ENCODE measurements at regions not wholly inside any gene's neighbourhood (a gene's known extent, or its start where the extent isn't known, plus 50 kb on each side); places are given as distances from the start of the nearest gene placed in this dataset.
A peak's percentile ranks its signal among the peaks of the same experiment; 100 is the strongest.
"Not testable (repeated sequence)": the region's sequence is repeated elsewhere in the genome, so short reads cannot be mapped to it uniquely, and the experiment has no call there.

DNA sequence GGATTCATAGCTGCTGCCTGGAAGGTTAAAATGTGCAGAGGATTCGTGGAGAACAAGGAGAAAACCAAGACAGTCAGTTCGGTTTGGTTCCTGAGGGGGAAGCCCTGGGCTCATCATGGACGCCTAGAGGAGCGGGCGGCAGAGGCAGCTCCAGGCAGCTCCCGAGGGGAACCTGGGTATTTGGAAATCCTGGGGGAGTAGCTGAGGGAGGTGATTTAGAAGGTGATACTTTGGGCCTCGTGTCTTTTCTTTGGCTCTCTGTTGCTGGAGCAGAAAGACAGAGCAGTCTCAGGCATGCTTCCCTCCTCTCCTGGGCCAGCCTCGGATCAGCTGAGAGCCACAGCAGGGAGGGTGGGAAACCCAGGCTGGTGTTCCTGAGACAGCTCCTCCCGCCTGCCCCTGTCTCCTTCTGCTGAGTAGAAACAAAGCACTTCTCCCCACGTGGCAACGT is 139.5 kb downstream of the DLL1 start:
- H3K27ac ChIP-seq (ENCODE audit: low read depth in 2 of 2, low read length in 1 of 2) = no peak overlapping the region
- H3K4me3 ChIP-seq (ENCODE audit: low read depth in 1 of 2, low read length in 2 of 2) = no peak overlapping the region
- no peaks in the 10 kb centered on the region for H3K9me3 ChIP-seq (ENCODE audit: control insufficient read depth in 2 of 2, insufficient read depth in 1 of 2, low read depth in 1 of 2, low read length in 1 of 2)
- no peaks in the 10 kb centered on the region for H3K36me3 ChIP-seq (ENCODE audit: control insufficient read depth in 2 of 2, insufficient read depth in 2 of 2, low read length in 1 of 2)
- no peaks in the 10 kb centered on the region for H3K27me3 ChIP-seq (ENCODE audit: control insufficient read depth in 1 of 2, insufficient read depth in 2 of 2, low read length in 2 of 2)
- H3K4me1 ChIP-seq (ENCODE audit: control insufficient read depth in 2 of 2, insufficient read depth in 2 of 2, low read length in 1 of 2) = peaks cover 4 to 9% of the 10 kb centered on the region in 2 donors
- WGBS, 2 donors = 67 to 69% methylated on average over 11 of the region's 11 CpGs

GRCh38 chr6:170150590-170150945 is 140.3 kb downstream of the DLL1 start:
- 67 to 75% methylated on average over 7 of the region's 7 CpGs for WGBS, 2 donors
- Histone ChIP-seq H3K27me3 (ENCODE audit: control insufficient read depth in 1 of 2, insufficient read depth in 2 of 2, low read length in 2 of 2) (no peaks in the 10 kb centered on the region), H3K36me3 (ENCODE audit: control insufficient read depth in 2 of 2, insufficient read depth in 2 of 2, low read length in 1 of 2) (peaks cover 0 to 3% of the 10 kb centered on the region in 2 donors), H3K4me1 (ENCODE audit: control insufficient read depth in 2 of 2, insufficient read depth in 2 of 2, low read length in 1 of 2) (peaks cover 4 to 14% of the 10 kb centered on the region in 2 donors), H3K9me3 (ENCODE audit: control insufficient read depth in 2 of 2, insufficient read depth in 1 of 2, low read depth in 1 of 2, low read length in 1 of 2) (peaks cover 0 to 3% of the 10 kb centered on the region in 2 donors), H3K4me3 (ENCODE audit: low read depth in 1 of 2, low read length in 2 of 2) (no peak overlapping the region), H3K27ac (ENCODE audit: low read depth in 2 of 2, low read length in 1 of 2) (no peak overlapping the region)

GRCh38 chr6:170149681-170150589 is 140.9 kb downstream of the DLL1 start:
- Histone ChIP-seq H3K36me3 (ENCODE audit: control insufficient read depth in 2 of 2, insufficient read depth in 2 of 2, low read length in 1 of 2) (peaks cover 0 to 3% of the 10 kb centered on the region in 2 donors), H3K4me1 (ENCODE audit: control insufficient read depth in 2 of 2, insufficient read depth in 2 of 2, low read length in 1 of 2) (peaks cover 4 to 15% of the 10 kb centered on the region in 2 donors), H3K4me3 (ENCODE audit: low read depth in 1 of 2, low read length in 2 of 2) (no peak overlapping the region), H3K9me3 (ENCODE audit: control insufficient read depth in 2 of 2, insufficient read depth in 1 of 2, low read depth in 1 of 2, low read length in 1 of 2) (peaks cover 0 to 3% of the 10 kb centered on the region in 2 donors), H3K27ac (ENCODE audit: low read depth in 2 of 2, low read length in 1 of 2) (no peak overlapping the region), H3K27me3 (ENCODE audit: control insufficient read depth in 1 of 2, insufficient read depth in 2 of 2, low read length in 2 of 2) (no peaks in the 10 kb centered on the region)
- WGBS, 2 donors = 71 to 75% methylated on average over 9 of the region's 9 CpGs

DNA sequence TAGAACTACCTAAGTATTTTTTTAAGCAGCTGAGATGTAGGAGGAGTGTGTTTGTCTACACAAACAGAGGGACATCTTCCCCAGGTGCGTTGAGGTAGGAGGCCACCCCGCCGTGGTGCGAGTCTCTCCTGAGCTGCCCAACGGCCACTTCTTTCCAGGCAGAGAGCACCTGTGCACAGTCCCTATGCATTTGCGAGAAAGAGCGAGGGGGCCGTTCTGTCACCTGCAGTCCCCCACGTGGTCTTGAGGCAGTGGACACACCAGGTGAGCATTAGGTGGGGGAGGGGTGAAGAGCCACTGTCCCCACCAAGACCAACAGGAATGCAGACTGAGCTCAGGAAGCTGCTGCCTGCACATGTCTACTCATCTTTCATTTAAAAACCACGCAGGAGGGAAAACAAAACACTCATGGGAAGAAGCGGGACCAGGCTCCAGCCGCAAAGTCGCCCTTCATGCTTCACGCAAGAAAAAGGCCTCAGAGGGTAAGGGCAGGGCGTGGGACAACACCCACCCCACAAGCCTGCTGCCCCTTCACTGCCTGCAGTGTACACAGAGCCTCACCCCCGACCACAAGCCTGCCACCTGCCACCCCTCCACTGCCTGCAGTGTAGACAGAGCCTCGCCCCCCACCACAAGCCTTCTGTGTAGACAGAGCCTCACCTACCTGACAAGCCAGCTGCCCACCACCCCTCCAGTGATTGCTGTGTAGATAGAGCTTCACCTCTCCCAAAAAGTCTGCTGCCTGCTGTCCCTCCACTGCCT is 142.0 kb downstream of the DLL1 start:
- H3K9me3 ChIP-seq (ENCODE audit: control insufficient read depth in 2 of 2, insufficient read depth in 1 of 2, low read depth in 1 of 2, low read length in 1 of 2) = peaks cover 0 to 3% of the 10 kb centered on the region in 2 donors
- no peaks in the 10 kb centered on the region for H3K27me3 ChIP-seq (ENCODE audit: control insufficient read depth in 1 of 2, insufficient read depth in 2 of 2, low read length in 2 of 2)
- H3K36me3 ChIP-seq (ENCODE audit: control insufficient read depth in 2 of 2, insufficient read depth in 2 of 2, low read length in 1 of 2) = peaks cover 0 to 3% of the 10 kb centered on the region in 2 donors
- 71 to 75% methylated on average over 16 to 17 of the region's 17 CpGs for WGBS, 2 donors
- no peak overlapping the region for H3K4me3 ChIP-seq (ENCODE audit: low read depth in 1 of 2, low read length in 2 of 2)
- peaks cover 4 to 14% of the 10 kb centered on the region in 2 donors for H3K4me1 ChIP-seq (ENCODE audit: control insufficient read depth in 2 of 2, insufficient read depth in 2 of 2, low read length in 1 of 2)
- no peak overlapping the region for H3K27ac ChIP-seq (ENCODE audit: low read depth in 2 of 2, low read length in 1 of 2)

GRCh38 chr6:170147832-170148708 is 142.8 kb downstream of the DLL1 start:
- H3K36me3 ChIP-seq (ENCODE audit: control insufficient read depth in 2 of 2, insufficient read depth in 2 of 2, low read length in 1 of 2) = peaks cover 0 to 3% of the 10 kb centered on the region in 2 donors
- peaks cover 0 to 5% of the 10 kb centered on the region in 2 donors for H3K9me3 ChIP-seq (ENCODE audit: control insufficient read depth in 2 of 2, insufficient read depth in 1 of 2, low read depth in 1 of 2, low read length in 1 of 2)
- peaks cover 0 to 13% of the 10 kb centered on the region in 2 donors for H3K4me1 ChIP-seq (ENCODE audit: control insufficient read depth in 2 of 2, insufficient read depth in 2 of 2, low read length in 1 of 2)
- WGBS, 2 donors = 62 to 66% methylated on average over 30 of the region's 30 CpGs
- H3K27me3 ChIP-seq (ENCODE audit: control insufficient read depth in 1 of 2, insufficient read depth in 2 of 2, low read length in 2 of 2) = no peaks in the 10 kb centered on the region
- H3K4me3 ChIP-seq (ENCODE audit: low read depth in 1 of 2, low read length in 2 of 2) = no peak overlapping the region
- H3K27ac ChIP-seq (ENCODE audit: low read depth in 2 of 2, low read length in 1 of 2) = peak overlapping the region in 1 of 2 donors; percentile 33

DNA sequence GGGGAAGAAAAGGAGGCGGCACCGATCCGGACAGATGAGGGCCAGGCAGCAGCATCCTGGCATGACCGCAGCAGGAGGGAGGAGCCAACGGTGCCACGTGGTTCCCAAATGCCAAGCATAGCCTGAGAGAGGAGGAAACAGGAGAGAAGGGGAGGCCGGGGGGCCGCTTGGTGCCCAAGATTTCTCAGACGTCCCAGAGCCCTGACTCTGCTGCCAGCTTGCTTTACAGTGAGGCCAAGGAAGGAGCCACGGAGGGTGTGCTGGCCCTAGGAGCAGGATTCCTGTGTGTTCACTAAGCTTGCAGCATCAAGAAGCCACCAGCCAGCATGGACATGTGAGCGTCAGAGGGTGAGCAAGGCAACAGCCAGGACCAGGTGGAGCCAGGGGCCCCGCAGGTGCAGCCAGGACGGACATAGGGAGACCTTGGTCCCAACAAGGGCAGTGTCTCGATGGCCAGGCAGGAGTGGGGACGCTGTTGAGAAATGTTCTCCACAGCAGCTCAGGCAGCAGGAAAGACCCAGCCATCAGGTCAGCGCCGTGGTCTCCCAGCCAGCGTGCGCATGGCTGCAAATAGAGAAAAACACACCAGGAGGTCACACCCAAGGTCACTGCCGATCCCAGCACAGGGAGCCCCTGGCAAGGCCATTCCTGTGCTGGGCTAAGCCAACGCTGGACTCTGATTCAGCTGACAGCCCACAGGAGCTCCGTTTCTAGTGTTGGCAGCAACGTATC is 143.7 kb downstream of the DLL1 start:
- no peak overlapping the region for H3K27ac ChIP-seq (ENCODE audit: low read depth in 2 of 2, low read length in 1 of 2)
- no peak overlapping the region for H3K4me3 ChIP-seq (ENCODE audit: low read depth in 1 of 2, low read length in 2 of 2)
- H3K27me3 ChIP-seq (ENCODE audit: control insufficient read depth in 1 of 2, insufficient read depth in 2 of 2, low read length in 2 of 2) = no peaks in the 10 kb centered on the region
- WGBS, 2 donors = 69 to 73% methylated on average over 23 of the region's 23 CpGs
- peaks cover 0 to 3% of the 10 kb centered on the region in 2 donors for H3K36me3 ChIP-seq (ENCODE audit: control insufficient read depth in 2 of 2, insufficient read depth in 2 of 2, low read length in 1 of 2)
- H3K9me3 ChIP-seq (ENCODE audit: control insufficient read depth in 2 of 2, insufficient read depth in 1 of 2, low read depth in 1 of 2, low read length in 1 of 2) = peaks cover 0 to 5% of the 10 kb centered on the region in 2 donors
- peaks cover 0 to 6% of the 10 kb centered on the region in 2 donors for H3K4me1 ChIP-seq (ENCODE audit: control insufficient read depth in 2 of 2, insufficient read depth in 2 of 2, low read length in 1 of 2)

GRCh38 chr6:170146640-170147039 is 144.2 kb downstream of the DLL1 start:
- peaks cover 0 to 5% of the 10 kb centered on the region in 2 donors for H3K9me3 ChIP-seq (ENCODE audit: control insufficient read depth in 2 of 2, insufficient read depth in 1 of 2, low read depth in 1 of 2, low read length in 1 of 2)
- H3K4me1 ChIP-seq (ENCODE audit: control insufficient read depth in 2 of 2, insufficient read depth in 2 of 2, low read length in 1 of 2) = peaks cover 0 to 6% of the 10 kb centered on the region in 2 donors
- no peaks in the 10 kb centered on the region for H3K27me3 ChIP-seq (ENCODE audit: control insufficient read depth in 1 of 2, insufficient read depth in 2 of 2, low read length in 2 of 2)
- H3K36me3 ChIP-seq (ENCODE audit: control insufficient read depth in 2 of 2, insufficient read depth in 2 of 2, low read length in 1 of 2) = peaks cover 0 to 3% of the 10 kb centered on the region in 2 donors
- H3K4me3 ChIP-seq (ENCODE audit: low read depth in 1 of 2, low read length in 2 of 2) = no peak overlapping the region
- 67 to 80% methylated on average over 11 of the region's 12 CpGs for WGBS, 2 donors
- no peak overlapping the region for H3K27ac ChIP-seq (ENCODE audit: low read depth in 2 of 2, low read length in 1 of 2)

DNA sequence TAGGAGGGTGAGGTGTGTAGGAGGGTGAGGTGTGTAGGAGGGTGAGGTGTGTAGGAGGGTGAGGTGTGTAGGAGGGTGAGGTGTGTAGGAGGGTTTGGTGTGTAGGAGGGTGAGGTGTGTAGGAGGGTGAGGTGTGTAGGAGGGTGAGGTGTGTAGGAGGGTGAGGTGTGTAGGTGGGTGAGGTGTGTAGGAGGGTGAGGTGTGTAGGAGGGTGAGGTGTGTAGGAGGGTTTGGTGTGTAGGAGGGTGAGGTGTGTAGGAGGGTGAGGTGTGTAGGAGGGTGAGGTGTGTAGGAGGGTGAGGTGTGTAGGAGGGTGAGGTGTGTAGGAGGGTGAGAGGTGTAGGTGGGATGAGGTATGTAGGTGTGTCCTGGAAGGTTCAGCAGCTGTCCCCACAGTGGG is 144.7 kb downstream of the DLL1 start:
- H3K4me3 ChIP-seq (ENCODE audit: low read depth in 1 of 2, low read length in 2 of 2); H3K9me3 ChIP-seq (ENCODE audit: control insufficient read depth in 2 of 2, insufficient read depth in 1 of 2, low read depth in 1 of 2, low read length in 1 of 2); H3K27ac ChIP-seq (ENCODE audit: low read depth in 2 of 2, low read length in 1 of 2); H3K27me3 ChIP-seq (ENCODE audit: control insufficient read depth in 1 of 2, insufficient read depth in 2 of 2, low read length in 2 of 2); H3K4me1 ChIP-seq (ENCODE audit: control insufficient read depth in 2 of 2, insufficient read depth in 2 of 2, low read length in 1 of 2); H3K36me3 ChIP-seq (ENCODE audit: control insufficient read depth in 2 of 2, insufficient read depth in 2 of 2, low read length in 1 of 2): not testable (repeated sequence)

Data from esophagus (tissue), 2 donors.